H1 (cell line): ENCODE measurements at regions not wholly inside any gene's neighbourhood (a gene's known extent, or its start where the extent isn't known, plus 50 kb on each side); places are given as distances from the start of the nearest gene placed in this dataset.

Experiments
- CTCF ChIA-PET: fragments of 300-600 bp; sonication (Branson Sonifier 250); formaldehyde crosslinking; loops from one replicate; lab custom pipeline; 2021; ENCODE audit not compliant: partially characterized antibody; lab: Charles Lee
- POLR2A ChIA-PET: fragments of 300-600 bp; sonication (Branson Sonifier 250); formaldehyde crosslinking; loops from one replicate; lab custom pipeline; 2021; ENCODE audit warnings: inconsistent platforms; ENCODE audit not compliant: partially characterized antibody; lab: Charles Lee
- DNase-seq, 2 experiments: peaks; one replicate each; pipeline versions ENCODE4 v3.0.0 to v3.0.0-alpha.2; 2010 to 2022; ENCODE audit warnings: low spot score in 2 of 2, low read depth in 1 of 2, mixed read lengths in 1 of 2
- FAIRE-seq: peaks from 2 replicates; lab custom pipeline; 2011; peaks lifted over from hg19 to GRCh38; lab: Jason Lieb, UNC
- H2AFZ ChIP-seq: 2 replicates; pipeline ENCODE4 v1.8.1; 2012; ENCODE audit warnings: low read length, inconsistent platforms
- H2AK5ac ChIP-seq: 2 replicates; pipeline ENCODE4 v1.6.1; 2013; ENCODE audit warnings: low read depth, low read length
- H2BK120ac ChIP-seq: replicated peaks from 2 replicates; pipeline ENCODE3; 2013; ENCODE audit warnings: low read depth, low read length, inconsistent platforms
- H2BK12ac ChIP-seq: 2 replicates; pipeline ENCODE4 v1.6.1; 2013; ENCODE audit warnings: low read depth, low read length
- H2BK15ac ChIP-seq: 2 replicates; pipeline ENCODE4 v1.6.1; 2013; ENCODE audit warnings: low read length
- H2BK20ac ChIP-seq: 2 replicates; pipeline ENCODE4 v1.6.1; 2013; ENCODE audit warnings: low read length
- H2BK5ac ChIP-seq: 2 replicates; pipeline ENCODE4 v1.6.1; 2013; ENCODE audit warnings: low read depth, low read length
- H3K14ac ChIP-seq: 2 replicates; pipeline ENCODE4 v1.6.1; 2013; ENCODE audit warnings: inconsistent platforms; ENCODE audit not compliant: insufficient read length
- H3K18ac ChIP-seq: 2 replicates; pipeline ENCODE4 v1.6.1; 2013; ENCODE audit warnings: low read length; ENCODE audit errors: extremely low read depth
- H3K23ac ChIP-seq: 2 replicates; pipeline ENCODE4 v1.6.1; 2013; ENCODE audit warnings: inconsistent platforms; ENCODE audit not compliant: insufficient read length
- H3K23me2 ChIP-seq: 2 replicates; pipeline ENCODE4 v1.6.1; 2013; ENCODE audit warnings: low read depth, low read length
- H3K27ac ChIP-seq: 2 replicates; pipeline ENCODE4 v1.6.1; 2011; ENCODE audit warnings: low read depth, low read length, inconsistent platforms
- H3K27me3 ChIP-seq, 4 experiments: replicated peaks in 1 of 4; 1 replicate in 1 of 4; 2 replicates in 3 of 4; pipeline versions ENCODE4 v1.6.1 to v1.8.1; 2011 to 2013; ENCODE audit warnings: low read length in 3 of 4, mild to moderate bottlenecking in 3 of 4, inconsistent platforms in 2 of 4, mixed read lengths in 2 of 4, moderate library complexity in 1 of 4; ENCODE audit not compliant: control insufficient read depth in 3 of 4, insufficient read depth in 3 of 4; ENCODE audit errors: extremely low read depth in 1 of 4
- H3K36me3 ChIP-seq, 4 experiments: 2 replicates each; pipeline versions ENCODE4 v1.6.1 to v1.8.1; 2011 to 2013; ENCODE audit warnings: mild to moderate bottlenecking in 4 of 4, low read length in 3 of 4, moderate library complexity in 2 of 4, control low read depth in 1 of 4, inconsistent platforms in 1 of 4; ENCODE audit not compliant: insufficient read depth in 4 of 4, control insufficient read depth in 2 of 4
- H3K4ac ChIP-seq: replicated peaks from 2 replicates; pipeline ENCODE3; 2013; ENCODE audit warnings: low read length, low read depth, mixed read lengths, inconsistent platforms; ENCODE audit not compliant: insufficient read length
- H3K4me1 ChIP-seq, 4 experiments: replicated peaks in 1 of 4; 1 replicate in 1 of 4; 2 replicates in 3 of 4; pipeline versions ENCODE4 v1.6.1 to v1.8.1; 2011 to 2013; ENCODE audit warnings: low read length in 3 of 4, inconsistent platforms in 2 of 4, mixed read lengths in 1 of 4; ENCODE audit not compliant: insufficient read depth in 4 of 4, control insufficient read depth in 3 of 4
- H3K4me2 ChIP-seq, 2 experiments: 2 replicates each; pipeline versions ENCODE4 v1.6.1 to v1.8.1; 2011 to 2013; ENCODE audit warnings: low read depth in 2 of 2, low read length in 2 of 2, control low read depth in 1 of 2, inconsistent platforms in 1 of 2, mild to moderate bottlenecking in 1 of 2; ENCODE audit not compliant: insufficient read depth in 1 of 2
- H3K4me3 ChIP-seq, 4 experiments: fragments of 200-600, 300-600 bp in 1 of 4; sonication (generic), shearing (Covaris generic), sonication (Bioruptor Twin) in 1 of 4; 2 replicates each; pipeline versions ENCODE4 v1.5.1 to v1.8.1; 2011 to 2016; ENCODE audit warnings: low read length in 4 of 4, low read depth in 3 of 4, control low read depth in 2 of 4, inconsistent platforms in 2 of 4, mild to moderate bottlenecking in 2 of 4, mixed read lengths in 1 of 4, moderate library complexity in 1 of 4; ENCODE audit not compliant: insufficient read depth in 2 of 4; ENCODE audit errors: extremely low read depth in 1 of 4
- H3K56ac ChIP-seq: replicated peaks from 2 replicates; pipeline ENCODE3; 2013; ENCODE audit warnings: low read depth, mild to moderate bottlenecking, mixed read lengths, low read length, inconsistent platforms; ENCODE audit not compliant: insufficient read length
- H3K79me1 ChIP-seq: 2 replicates; pipeline ENCODE4 v1.6.1; 2013; ENCODE audit warnings: low read depth, low read length, control low read depth
- H3K79me2 ChIP-seq, 2 experiments: 2 replicates each; pipeline versions ENCODE4 v1.6.1 to v1.8.1; 2012 to 2013; ENCODE audit warnings: low read length in 2 of 2, mild to moderate bottlenecking in 2 of 2, inconsistent platforms in 1 of 2; ENCODE audit not compliant: insufficient read depth in 2 of 2, control insufficient read depth in 1 of 2
- H3K9ac ChIP-seq, 4 experiments: replicated peaks in 1 of 4; 1 replicate in 1 of 4; 2 replicates in 3 of 4; pipeline versions ENCODE4 v1.6.1 to v1.8.1; 2011 to 2013; ENCODE audit warnings: low read depth in 3 of 4, low read length in 3 of 4, control low read depth in 2 of 4, mild to moderate bottlenecking in 2 of 4, moderate library complexity in 2 of 4, inconsistent platforms in 1 of 4; ENCODE audit errors: extremely low read depth in 1 of 4
- H3K9me3 ChIP-seq, 2 experiments: 2 replicates each; pipeline versions ENCODE4 v1.6.1 to v1.8.1; 2012 to 2013; ENCODE audit warnings: mild to moderate bottlenecking in 2 of 2, moderate library complexity in 2 of 2, control low read depth in 1 of 2, inconsistent platforms in 1 of 2, low read depth in 1 of 2, low read length in 1 of 2, mixed read lengths in 1 of 2; ENCODE audit not compliant: insufficient read depth in 2 of 2
- H4K20me1 ChIP-seq, 2 experiments: replicated peaks in 1 of 2; 2 replicates each; pipeline versions ENCODE3 to v1.8.1; 2011 to 2013; ENCODE audit warnings: inconsistent platforms in 2 of 2, low read length in 2 of 2, mild to moderate bottlenecking in 1 of 2; ENCODE audit not compliant: insufficient read depth in 2 of 2, control insufficient read depth in 1 of 2
- H4K5ac ChIP-seq: 2 replicates; pipeline ENCODE4 v1.6.1; 2013; ENCODE audit warnings: low read length, low read depth, mixed read lengths, inconsistent platforms; ENCODE audit not compliant: insufficient read length
- H4K8ac ChIP-seq: 2 replicates; pipeline ENCODE4 v1.8.0; 2013; ENCODE audit warnings: mild to moderate bottlenecking, moderate library complexity, low read length, inconsistent platforms; ENCODE audit not compliant: insufficient read depth; ENCODE audit errors: extremely low read depth
- H4K91ac ChIP-seq: replicated peaks from 2 replicates; pipeline ENCODE3; 2013; ENCODE audit warnings: low read length, mixed read lengths, inconsistent platforms; ENCODE audit not compliant: insufficient read length
- CTBP2 ChIP-seq: IDR thresholded peaks from 2 replicates; pipeline ENCODE4 v1.7.0; 2011; ENCODE audit warnings: borderline replicate concordance, mild to moderate bottlenecking, moderate library complexity, mixed read lengths, low read length; ENCODE audit not compliant: insufficient read depth, insufficient read length
- NANOG ChIP-seq: IDR thresholded peaks from 2 replicates; pipeline ENCODE4 v1.6.1; 2011; ENCODE audit warnings: low read length, low read depth, mild to moderate bottlenecking, inconsistent platforms; ENCODE audit not compliant: insufficient read depth, poor library complexity, severe bottlenecking
- RAD21 ChIP-seq, 2 experiments: IDR thresholded peaks in 1 of 2; conservative IDR thresholded peaks in 1 of 2; 2 replicates each; pipeline ENCODE4 v1.6.1; 2011; ENCODE audit warnings: low read depth in 2 of 2, low read length in 2 of 2, improper control_type of control experiment in 1 of 2, inconsistent platforms in 1 of 2, mild to moderate bottlenecking in 1 of 2, moderate library complexity in 1 of 2
- WGBS, 2 experiments: shearing (Covaris generic) in 1 of 2; methylation state at CpG; one replicate each; pipeline versions ENCODE4 v1.1.6 to v1.1.7; 2013 to 2015; ENCODE audit warnings: low lambda C conversion rate in 2 of 2, mixed read lengths in 2 of 2, inconsistent platforms in 1 of 2, low coverage in 1 of 2, missing lambda C conversion rate in 1 of 2; ENCODE audit not compliant: insufficient replicate concordance in 2 of 2, insufficient coverage in 1 of 2, insufficient read length in 1 of 2; ENCODE audit errors: extremely low coverage in 1 of 2, missing lambda C conversion rate in 1 of 2; 5-methylcytosine and 5-hydroxymethylcytosine counted together

DNA sequence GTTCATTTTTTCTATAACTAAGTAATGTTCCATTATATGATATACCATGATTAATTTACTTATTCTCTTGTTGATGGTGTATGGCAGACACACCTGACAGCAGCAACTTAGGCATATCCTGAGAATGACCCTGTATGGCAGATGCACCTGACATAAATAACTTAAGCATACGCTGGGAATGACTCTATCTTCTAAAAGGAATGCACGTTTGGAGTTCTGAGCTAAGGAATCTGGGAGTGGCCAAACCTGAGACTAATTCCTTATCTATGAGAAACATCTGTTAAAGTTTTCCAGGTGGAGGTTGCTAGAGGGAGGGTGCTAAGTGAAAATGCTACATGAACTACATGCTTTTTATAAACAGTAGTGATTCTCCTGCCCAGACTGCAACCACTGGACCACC lies 96.7 kb upstream of the RGS18 start:
- Histone ChIP-seq H4K20me1 (no peaks in the 10 kb centered on the region), H3K14ac (no peak overlapping the region), H3K27me3 (no peaks in the 10 kb centered on the region), H3K9me3 (no peaks in the 10 kb centered on the region), H3K56ac (no peak overlapping the region), H3K4me3 (no peak overlapping the region), H2BK20ac (no peak overlapping the region), H3K27ac (no peak overlapping the region), H3K4me2 (no peak overlapping the region), H3K79me1 (no peaks in the 10 kb centered on the region), H4K5ac (no peak overlapping the region), H2AFZ (no peak overlapping the region), H3K36me3 (no peaks in the 10 kb centered on the region), H2BK120ac (no peak overlapping the region), H3K9ac (no peak overlapping the region), H3K4me1 (no peaks in the 10 kb centered on the region), H4K8ac (no peak overlapping the region), H4K91ac (no peak overlapping the region), H2BK5ac (no peak overlapping the region), H3K23me2 (no peaks in the 10 kb centered on the region), H3K79me2 (no peaks in the 10 kb centered on the region), H2BK15ac (no peak overlapping the region), H3K4ac (no peak overlapping the region), H3K23ac (no peak overlapping the region), H2BK12ac (no peak overlapping the region), H2AK5ac (no peak overlapping the region), H3K18ac (no peak overlapping the region)
- WGBS, 2 experiments = 88% methylated on average over 2 of the region's 2 CpGs; no CpG with 5 or more reads in 1 of the 2 experiments
- DNase-seq = no peak
- ChIA-PET POLR2A (no interaction called here), CTCF (interaction anchor here (0.6 kb wide), 1 partner anchor 552 kb away, joined by 3 read pairs; no protein-coding TSS in a partner anchor)
- no peak for FAIRE-seq
- TF ChIP-seq NANOG = no peak
- TF ChIP-seq CTBP2 = no peak
- no peak for TF ChIP-seq RAD21 (IDR thresholded peaks at IDR 0.05 in 1 of 2, conservative IDR thresholded peaks at IDR 0.05 in 1 of 2; ENCODE audit: low read depth in 2 of 2, low read length in 2 of 2)
